Medulla oblongata (tissue), 1 donor: ENCODE measurements at regions not wholly inside any gene's neighbourhood (a gene's known extent, or its start where the extent isn't known, plus 50 kb on each side); places are given as distances from the start of the nearest gene placed in this dataset.
A peak's percentile ranks its signal among the peaks of the same experiment; 100 is the strongest.

Experiments used
- DNase-seq: peaks from one replicate; pipeline ENCODE4 v3.0.0-alpha.2; 2015; ENCODE audit errors: extremely low spot score

GRCh38 chr10:10294184-10294880 is 723.3 kb upstream of the CELF2 start:
- DNase-seq: no peak

- peak; percentile 8 for DNase-seq
These were observed 722.7 kb upstream of the CELF2 start for GRCh38 chr10:10294881-10295529.

- DNase-seq: no peak
These were observed 722.1 kb upstream of the CELF2 start for GRCh38 chr10:10295537-10295936.

- no peak for DNase-seq
These were observed 715.0 kb upstream of the CELF2 start for GRCh38 chr10:10302689-10303088.

- DNase-seq: no peak
These were observed 710.6 kb upstream of the CELF2 start for GRCh38 chr10:10307036-10307435.

GRCh38 chr10:10307551-10307950 is 710.1 kb upstream of the CELF2 start:
- no peak for DNase-seq

GRCh38 chr10:10310498-10310897 is 707.2 kb upstream of the CELF2 start:
- DNase-seq: no peak

GRCh38 chr10:10311966-10312365 is 705.7 kb upstream of the CELF2 start:
- DNase-seq: no peak

GRCh38 chr10:10313149-10313835 is 704.4 kb upstream of the CELF2 start:
- DNase-seq: no peak

- DNase-seq: no peak
These were observed 703.0 kb upstream of the CELF2 start for GRCh38 chr10:10314626-10315025.

- no peak for DNase-seq
These were observed 701.7 kb upstream of the CELF2 start for GRCh38 chr10:10315989-10316388.

GRCh38 chr10:10317151-10317550 is 700.5 kb upstream of the CELF2 start:
- DNase-seq: no peak

GRCh38 chr10:10318856-10319255 is 698.8 kb upstream of the CELF2 start:
- DNase-seq: no peak

GRCh38 chr10:10320956-10321355 is 696.7 kb upstream of the CELF2 start:
- DNase-seq: no peak

- DNase-seq: no peak
These were observed 691.6 kb upstream of the CELF2 start for GRCh38 chr10:10326116-10326515.

- DNase-seq: no peak
These were observed 689.7 kb upstream of the CELF2 start for GRCh38 chr10:10327934-10328333.

GRCh38 chr10:10330418-10330817 is 687.3 kb upstream of the CELF2 start:
- DNase-seq: no peak

GRCh38 chr10:10332786-10333185 is 684.9 kb upstream of the CELF2 start:
- no peak for DNase-seq

- DNase-seq: no peak
These were observed 684.0 kb upstream of the CELF2 start for GRCh38 chr10:10333622-10334021.

- DNase-seq: no peak
These were observed 679.3 kb upstream of the CELF2 start for GRCh38 chr10:10338339-10338738.

- DNase-seq: no peak
These were observed 671.1 kb upstream of the CELF2 start for GRCh38 chr10:10346390-10347150.

- DNase-seq: no peak
These were observed 667.6 kb upstream of the CELF2 start for GRCh38 chr10:10350050-10350449.
